ENCODE measurements at regions not wholly inside any gene's neighbourhood (a gene's known extent, or its start where the extent isn't known, plus 50 kb on each side); places are given as distances from the start of the nearest gene placed in this dataset.

DNA sequence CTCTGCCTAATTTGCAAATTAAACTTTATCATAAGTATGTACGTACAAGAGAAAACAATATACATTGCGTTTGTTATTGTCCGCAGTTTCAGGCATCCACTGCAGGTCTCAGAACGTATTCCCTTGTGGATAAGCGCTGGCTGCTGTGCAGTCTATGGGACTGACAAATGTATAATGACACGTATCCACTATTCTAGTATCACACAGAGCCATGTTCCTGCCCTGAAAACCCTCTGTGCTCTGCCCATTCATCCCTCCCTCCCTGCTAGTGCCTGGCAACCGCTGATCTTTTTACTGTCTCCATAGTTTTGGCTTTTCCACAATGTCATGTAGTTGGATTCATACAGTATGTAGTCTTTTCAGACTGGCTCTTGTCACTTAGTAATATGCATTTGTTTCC is 179.4 kb downstream of the MAF start:
- ChIA-PET POLR2A (no interaction called here), CTCF (no interaction called here)
- TF ChIP-seq, protein P1, sequence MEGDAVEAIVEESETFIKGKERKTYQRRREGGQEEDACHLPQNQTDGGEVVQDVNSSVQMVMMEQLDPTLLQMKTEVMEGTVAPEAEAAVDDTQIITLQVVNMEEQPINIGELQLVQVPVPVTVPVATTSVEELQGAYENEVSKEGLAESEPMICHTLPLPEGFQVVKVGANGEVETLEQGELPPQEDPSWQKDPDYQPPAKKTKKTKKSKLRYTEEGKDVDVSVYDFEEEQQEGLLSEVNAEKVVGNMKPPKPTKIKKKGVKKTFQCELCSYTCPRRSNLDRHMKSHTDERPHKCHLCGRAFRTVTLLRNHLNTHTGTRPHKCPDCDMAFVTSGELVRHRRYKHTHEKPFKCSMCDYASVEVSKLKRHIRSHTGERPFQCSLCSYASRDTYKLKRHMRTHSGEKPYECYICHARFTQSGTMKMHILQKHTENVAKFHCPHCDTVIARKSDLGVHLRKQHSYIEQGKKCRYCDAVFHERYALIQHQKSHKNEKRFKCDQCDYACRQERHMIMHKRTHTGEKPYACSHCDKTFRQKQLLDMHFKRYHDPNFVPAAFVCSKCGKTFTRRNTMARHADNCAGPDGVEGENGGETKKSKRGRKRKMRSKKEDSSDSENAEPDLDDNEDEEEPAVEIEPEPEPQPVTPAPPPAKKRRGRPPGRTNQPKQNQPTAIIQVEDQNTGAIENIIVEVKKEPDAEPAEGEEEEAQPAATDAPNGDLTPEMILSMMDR (IDR thresholded peaks at IDR 0.05; ENCODE audit: control extremely low read depth, extremely low read depth, low read depth, missing control alignments), result no peak
- DNase-seq (ENCODE audit: extremely low spot score), result no peak

DNA sequence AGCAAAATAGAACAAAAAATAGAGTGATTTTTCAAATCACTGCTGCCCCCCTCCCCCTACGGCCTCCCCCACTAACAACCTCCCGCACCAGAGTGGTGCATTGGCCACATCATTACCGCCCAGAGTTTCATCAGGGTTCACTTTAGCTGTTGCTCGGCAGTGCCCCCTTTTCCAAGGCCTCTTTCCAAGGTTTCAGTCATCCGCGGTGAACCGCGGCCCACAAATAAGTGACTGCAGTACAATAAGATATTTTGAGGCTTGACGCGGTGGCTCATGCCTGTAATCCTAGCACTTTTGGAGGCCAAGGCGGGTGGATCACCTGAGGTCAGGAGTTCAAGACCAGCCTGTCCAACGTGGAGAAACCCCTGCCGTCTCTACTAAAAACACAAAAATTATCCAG is 180.0 kb downstream of the MAF start:
- TF ChIP-seq, protein P1 (IDR thresholded peaks at IDR 0.05; ENCODE audit: control extremely low read depth, extremely low read depth, low read depth, missing control alignments), result no peak
- CTCF ChIA-PET, result no interaction called here

DNA sequence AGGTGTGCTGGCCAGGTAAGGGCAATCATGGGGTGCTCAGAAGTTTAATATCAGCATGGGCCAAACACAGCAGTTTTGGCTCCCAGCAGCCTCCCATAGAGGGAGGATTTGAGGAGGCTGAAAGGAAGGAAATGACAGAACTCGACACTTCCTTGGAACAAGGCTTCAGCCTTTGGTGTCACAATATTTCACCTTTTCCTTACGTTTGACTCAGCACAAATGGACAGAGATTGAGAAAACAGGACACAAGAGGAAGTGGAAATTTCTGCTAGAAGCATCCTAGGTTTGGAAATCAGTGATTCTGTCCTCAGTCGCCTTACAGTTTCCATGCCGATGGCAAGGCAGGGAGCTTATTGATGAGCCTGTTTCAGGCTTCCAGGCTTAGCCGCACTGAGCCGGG is 181.4 kb downstream of the MAF start:
- TF ChIP-seq, protein P1 (IDR thresholded peaks at IDR 0.05; ENCODE audit: control extremely low read depth, extremely low read depth, low read depth, missing control alignments), result no peak
- CTCF ChIA-PET, result no interaction called here
- DNase-seq (ENCODE audit: extremely low spot score), result no peak
- POLR2A ChIA-PET, result no interaction called here

More for the DNA sequence above, 180.0 kb downstream of the MAF start:
- POLR2A ChIA-PET, result no interaction called here
- no peak for DNase-seq (ENCODE audit: extremely low spot score)

DNA sequence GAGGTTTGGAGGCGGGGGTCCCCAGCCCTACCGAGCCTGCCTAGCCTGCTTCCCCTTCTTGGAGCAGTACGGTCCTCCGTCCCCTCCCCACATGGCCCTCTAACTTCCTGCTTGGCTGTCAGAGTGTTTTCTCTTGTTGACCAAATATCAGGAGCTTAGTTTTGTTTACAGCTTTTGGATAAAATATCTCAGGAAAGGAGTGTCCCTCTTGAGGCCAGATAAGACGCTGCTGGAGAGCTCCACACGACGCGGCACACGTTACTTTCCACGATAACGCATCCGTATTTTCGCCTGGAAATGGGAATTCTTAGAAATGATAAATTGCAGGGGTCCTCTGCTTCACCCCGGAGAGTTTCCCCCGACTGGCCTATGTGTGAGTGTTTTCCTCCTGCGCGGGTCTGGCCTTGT is 182.9 kb downstream of the MAF start:
- CTCF ChIA-PET, result no interaction called here
- POLR2A ChIA-PET, result no interaction called here
- TF ChIP-seq, protein P1 (IDR thresholded peaks at IDR 0.05; ENCODE audit: control extremely low read depth, extremely low read depth, low read depth, missing control alignments), result no peak
- DNase-seq (ENCODE audit: extremely low spot score), result no peak

DNA sequence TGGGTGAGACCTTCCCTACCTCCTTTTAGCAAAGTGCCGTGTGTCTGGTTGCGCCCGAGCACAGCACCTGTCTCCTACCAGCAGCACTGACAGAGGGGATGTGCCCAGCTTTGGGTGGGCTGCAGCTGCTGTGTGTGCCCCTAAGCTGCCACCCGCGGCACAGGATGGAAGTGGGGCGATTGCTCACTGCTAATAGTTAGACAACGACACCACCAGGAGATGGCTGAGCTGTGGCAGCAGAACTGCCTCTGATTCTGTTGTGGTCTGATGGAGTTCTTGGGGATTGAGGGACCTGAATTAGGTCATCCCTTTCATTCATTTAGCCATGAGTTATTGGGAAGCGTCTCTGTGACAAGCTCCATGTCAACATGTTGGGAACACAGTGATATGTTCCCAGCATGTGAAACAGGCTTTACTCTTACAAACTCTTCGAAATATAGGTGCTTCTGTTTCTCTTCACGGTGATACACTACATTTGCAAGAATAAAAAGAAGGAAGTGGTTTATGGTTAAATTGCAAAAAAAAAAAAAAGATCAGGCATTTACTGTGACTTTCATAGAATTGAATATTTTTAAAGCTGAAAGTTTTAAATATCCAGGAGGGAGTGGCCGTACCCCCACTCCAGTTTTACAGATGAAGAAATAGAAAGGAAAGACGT is 184.4 kb downstream of the MAF start:
- ChIA-PET CTCF (interaction anchor here (1.3 kb wide), 1 partner anchor 18 kb away, joined by 3 read pairs; no protein-coding TSS in a partner anchor), POLR2A (no interaction called here)
- TF ChIP-seq, protein P1 (IDR thresholded peaks at IDR 0.05; ENCODE audit: control extremely low read depth, extremely low read depth, low read depth, missing control alignments), result no peak
- no peak for DNase-seq (ENCODE audit: extremely low spot score)

DNA sequence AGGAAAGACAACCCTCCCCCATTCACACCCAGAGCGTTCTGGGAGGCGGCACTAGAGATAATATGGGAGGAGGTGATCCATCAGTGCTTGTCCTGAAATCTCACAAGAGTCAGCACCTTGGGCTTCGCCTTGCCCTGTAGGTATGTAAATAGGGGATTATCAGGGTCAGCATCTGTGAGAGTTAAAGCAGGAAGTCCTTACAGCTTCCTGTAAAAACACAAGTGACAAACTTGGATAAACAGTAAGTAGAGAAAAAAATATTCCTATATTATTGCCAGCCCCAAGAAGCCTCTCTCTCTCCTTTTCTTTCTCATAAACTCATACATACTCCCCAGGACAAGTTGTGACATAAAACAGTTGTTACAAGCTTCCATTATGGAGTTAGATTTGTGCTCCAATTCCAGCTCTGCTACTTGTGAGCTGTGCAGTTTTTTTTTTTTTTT is 187.7 kb downstream of the MAF start:
- ChIA-PET CTCF (no interaction called here), POLR2A (no interaction called here)
- no peak for DNase-seq (ENCODE audit: extremely low spot score)
- TF ChIP-seq, protein P1 (IDR thresholded peaks at IDR 0.05; ENCODE audit: control extremely low read depth, extremely low read depth, low read depth, missing control alignments), result no peak
